HUES6 (cell line): ENCODE measurements at regions not wholly inside any gene's neighbourhood (a gene's known extent, or its start where the extent isn't known, plus 50 kb on each side); places are given as distances from the start of the nearest gene placed in this dataset.

ENCODE experiments used
- H3K27ac ChIP-seq: 2 replicates; pipeline ENCODE4 v1.7.0; 2013; ENCODE audit warnings: low read depth, mild to moderate bottlenecking, low read length, inconsistent platforms
- H3K27me3 ChIP-seq: 2 replicates; pipeline ENCODE4 v1.6.1; 2013; ENCODE audit warnings: low read length; ENCODE audit not compliant: control insufficient read depth, insufficient read depth
- H3K36me3 ChIP-seq: 2 replicates; pipeline ENCODE4 v1.6.1; 2013; ENCODE audit warnings: low read length; ENCODE audit not compliant: control insufficient read depth, insufficient read depth
- H3K4me1 ChIP-seq: 2 replicates; pipeline ENCODE4 v1.6.1; 2013; ENCODE audit warnings: low read length; ENCODE audit not compliant: control insufficient read depth, insufficient read depth
- H3K4me3 ChIP-seq: 2 replicates; pipeline ENCODE4 v1.5.1; 2013; ENCODE audit warnings: low read depth, low read length
- H3K9ac ChIP-seq: one replicate; pipeline ENCODE4 v1.6.1; 2013; ENCODE audit warnings: mild to moderate bottlenecking, low read length
- H3K9me3 ChIP-seq: 2 replicates; pipeline ENCODE4 v1.6.1; 2013; ENCODE audit warnings: low read depth, low read length; ENCODE audit not compliant: control insufficient read depth, insufficient read depth

DNA sequence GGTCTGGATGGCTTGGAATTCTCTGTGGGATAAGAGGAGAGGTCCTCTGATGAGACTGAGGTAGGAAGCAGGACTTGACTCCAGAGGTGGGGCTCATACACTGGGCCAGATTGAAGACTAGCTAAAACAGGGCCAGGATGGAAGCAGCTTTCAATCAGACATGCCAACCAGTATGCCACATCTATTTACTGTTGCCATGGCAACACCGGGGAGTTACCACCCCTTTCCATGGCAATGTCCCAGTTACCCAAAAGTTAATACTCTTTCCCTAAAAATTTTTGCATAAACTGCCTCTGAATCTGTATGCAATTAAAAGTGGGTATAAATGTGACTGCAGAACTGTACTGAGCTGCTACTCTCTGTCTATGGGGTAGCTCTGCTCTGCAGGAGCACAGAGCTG lies 247.5 kb upstream of the ZBED5 start:
- Histone ChIP-seq H3K36me3 (no peaks in the 10 kb centered on the region), H3K27me3 (no peaks in the 10 kb centered on the region), H3K4me1 (no peaks in the 10 kb centered on the region), H3K4me3 (no peak overlapping the region), H3K9ac (no peak overlapping the region), H3K27ac (no peak overlapping the region), H3K9me3 (no peaks in the 10 kb centered on the region)

DNA sequence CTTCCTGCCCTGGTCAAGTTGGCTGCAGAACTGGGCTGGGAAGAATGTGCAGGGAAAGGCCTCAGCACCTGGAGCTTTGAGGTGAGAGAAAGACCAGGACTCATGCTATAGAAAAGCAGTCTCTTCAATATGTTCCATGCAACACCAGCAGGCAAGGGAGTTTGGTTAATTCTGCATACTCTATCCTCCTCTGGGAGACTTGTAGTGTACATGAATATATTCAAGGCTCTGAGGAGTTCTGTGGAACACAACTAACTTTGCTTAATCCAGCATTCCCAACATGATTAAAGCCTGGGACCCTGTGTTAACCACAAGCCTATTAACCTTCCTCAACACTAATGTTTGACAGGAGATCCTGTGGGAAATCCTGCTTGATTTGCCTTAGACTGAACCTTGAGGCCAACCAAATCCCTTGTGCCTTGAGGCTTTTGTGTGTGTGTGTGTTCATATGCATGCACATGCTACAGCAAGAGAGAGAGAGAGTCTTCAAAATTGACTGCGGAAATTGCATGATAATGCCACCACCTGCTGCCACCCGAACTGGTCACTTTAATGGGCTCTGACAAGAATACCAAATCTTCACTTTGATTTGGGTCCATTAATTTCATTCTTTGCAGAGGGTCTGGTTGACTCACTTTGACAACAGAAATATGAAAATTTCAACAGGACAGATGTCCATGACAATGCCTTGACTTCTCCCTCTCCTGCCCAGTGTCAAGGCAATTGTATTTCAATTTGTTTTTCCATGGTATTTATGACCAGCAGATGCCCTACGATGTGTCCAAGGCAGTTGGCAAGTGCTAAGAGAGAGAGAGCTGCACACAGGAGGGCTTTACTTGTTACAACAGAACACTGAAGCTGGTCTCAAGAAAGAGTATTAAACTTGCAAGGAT lies 238.2 kb upstream of the ZBED5 start:
- H3K36me3 ChIP-seq, result no peaks in the 10 kb centered on the region
- H3K27ac ChIP-seq, result no peak overlapping the region
- H3K9ac ChIP-seq, result no peak overlapping the region
- peaks cover 14% of the 10 kb centered on the region for H3K9me3 ChIP-seq
- H3K27me3 ChIP-seq, result no peaks in the 10 kb centered on the region
- no peak overlapping the region for H3K4me3 ChIP-seq
- H3K4me1 ChIP-seq, result peaks cover 3% of the 10 kb centered on the region; the same call in 1 of the 2 replicates

DNA sequence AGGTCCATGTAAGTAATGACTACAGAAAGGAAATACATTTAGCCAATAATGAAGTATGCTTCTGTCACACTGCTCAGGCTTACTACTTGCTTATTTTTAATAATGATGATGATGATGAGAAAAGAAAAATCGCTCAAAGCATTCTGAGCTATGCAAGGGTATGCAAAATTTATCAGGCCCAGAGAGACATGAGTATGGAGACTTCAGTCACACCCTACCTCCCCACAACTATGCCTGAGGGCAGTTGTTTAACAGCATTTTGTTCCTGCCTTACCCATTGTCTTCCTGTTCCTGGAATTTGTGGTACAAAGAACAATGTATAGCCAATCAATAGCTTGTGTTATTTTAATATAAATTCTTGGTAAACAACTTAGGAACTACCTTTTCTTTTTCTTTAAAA lies 232.6 kb upstream of the ZBED5 start:
- Histone ChIP-seq H3K27ac (no peak overlapping the region), H3K9me3 (peaks cover 26% of the 10 kb centered on the region)

DNA sequence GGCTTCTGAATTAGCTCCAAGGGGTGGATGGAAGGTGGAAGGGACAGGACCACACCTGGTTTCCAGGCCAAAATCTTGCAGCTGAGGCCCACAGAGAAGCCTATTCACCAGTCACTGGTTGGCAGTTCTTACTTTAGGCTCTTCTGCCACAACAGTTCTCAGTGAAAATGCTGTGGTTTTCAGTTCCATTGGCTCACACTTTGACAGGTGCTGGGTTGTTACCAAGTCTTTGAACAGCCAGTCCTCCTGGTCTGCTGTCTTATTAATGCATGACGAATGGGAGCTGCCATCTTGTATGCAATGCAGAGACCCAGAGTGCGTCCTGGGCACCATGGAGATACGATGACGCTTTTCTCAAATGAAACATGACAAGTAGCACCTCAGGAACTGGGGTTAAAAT lies 232.0 kb upstream of the ZBED5 start:
- no peak overlapping the region for H3K4me3 ChIP-seq
- H3K4me1 ChIP-seq, result no peaks in the 10 kb centered on the region
- no peak overlapping the region for H3K27ac ChIP-seq
- H3K9me3 ChIP-seq, result peaks cover 26% of the 10 kb centered on the region
- no peaks in the 10 kb centered on the region for H3K27me3 ChIP-seq
- no peak overlapping the region for H3K9ac ChIP-seq
- H3K36me3 ChIP-seq, result no peaks in the 10 kb centered on the region

More for the DNA sequence above, 232.6 kb upstream of the ZBED5 start:
- no peak overlapping the region for H3K9ac ChIP-seq
- no peaks in the 10 kb centered on the region for H3K27me3 ChIP-seq
- H3K4me1 ChIP-seq, result no peaks in the 10 kb centered on the region
- H3K36me3 ChIP-seq, result no peaks in the 10 kb centered on the region
- H3K4me3 ChIP-seq, result no peak overlapping the region

DNA sequence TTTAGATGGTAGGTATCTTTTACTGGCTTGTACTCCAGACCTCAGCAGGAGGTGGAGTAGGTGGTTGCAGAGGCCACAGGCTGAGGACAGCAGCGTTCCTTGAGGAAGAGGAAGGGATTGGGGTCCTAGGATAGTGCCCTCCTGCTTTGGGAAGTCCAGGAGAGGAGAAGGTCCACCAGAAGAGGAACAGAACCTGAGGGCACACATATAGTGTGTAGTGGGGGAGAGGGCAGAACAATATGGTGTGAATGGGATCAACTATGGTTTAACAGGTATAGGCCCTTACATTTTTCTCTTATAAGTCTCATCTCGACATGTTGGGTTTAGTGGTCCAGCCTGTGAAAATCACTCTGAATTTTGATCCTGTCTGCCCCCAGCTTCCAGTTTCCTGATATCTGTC lies 229.1 kb upstream of the ZBED5 start:
- H3K9ac ChIP-seq, result no peak overlapping the region
- H3K4me1 ChIP-seq, result peaks cover 10% of the 10 kb centered on the region
- H3K36me3 ChIP-seq, result no peaks in the 10 kb centered on the region
- peaks cover 21% of the 10 kb centered on the region for H3K9me3 ChIP-seq
- H3K27ac ChIP-seq, result no peak overlapping the region
- no peak overlapping the region for H3K4me3 ChIP-seq
- H3K27me3 ChIP-seq, result no peaks in the 10 kb centered on the region

DNA sequence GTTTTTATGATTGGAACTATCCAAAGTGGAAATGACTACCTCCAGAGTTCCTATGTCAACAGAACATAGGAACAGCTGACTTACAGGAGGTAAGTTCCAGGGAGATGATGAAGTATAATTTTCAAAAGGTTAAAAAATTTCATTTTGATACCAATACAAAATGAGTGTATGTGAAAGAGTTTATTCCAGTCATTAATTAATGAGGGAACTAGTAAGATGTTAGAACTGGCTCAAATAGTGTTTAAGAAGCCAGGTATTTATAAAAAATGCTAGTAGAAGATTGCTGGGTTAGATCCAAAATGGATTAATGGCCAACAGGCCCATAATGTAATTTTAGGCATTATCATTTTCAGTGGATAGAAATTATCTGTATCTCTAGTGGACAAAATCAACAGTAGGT lies 227.7 kb upstream of the ZBED5 start:
- peaks cover 24% of the 10 kb centered on the region for H3K4me1 ChIP-seq
- peaks cover 7% of the 10 kb centered on the region for H3K9me3 ChIP-seq
- H3K4me3 ChIP-seq, result no peak overlapping the region
- no peaks in the 10 kb centered on the region for H3K27me3 ChIP-seq
- H3K9ac ChIP-seq, result no peak overlapping the region
- H3K27ac ChIP-seq, result no peak overlapping the region
- H3K36me3 ChIP-seq, result no peaks in the 10 kb centered on the region

DNA sequence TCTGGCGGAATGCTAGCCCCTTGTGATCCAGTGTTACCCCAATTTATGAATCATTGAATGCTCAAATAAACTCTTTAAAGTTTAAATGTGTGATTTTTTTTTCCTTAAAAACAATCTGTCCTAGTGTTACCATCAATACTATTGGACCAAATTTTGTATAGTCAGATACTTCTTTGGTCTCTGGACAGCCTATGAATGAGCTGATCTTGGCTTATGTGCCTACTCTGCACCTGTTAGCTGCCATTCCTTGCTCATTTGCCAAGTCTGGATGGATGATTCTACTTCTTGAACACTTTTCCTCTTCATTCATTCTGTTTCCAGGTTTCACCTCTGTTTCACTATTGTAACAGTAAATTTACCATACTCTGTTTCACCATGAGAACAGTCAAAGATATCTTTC lies 226.5 kb upstream of the ZBED5 start:
- H3K4me1 ChIP-seq, result peaks cover 25% of the 10 kb centered on the region
- no peak overlapping the region for H3K9ac ChIP-seq
- H3K9me3 ChIP-seq, result no peaks in the 10 kb centered on the region
- no peaks in the 10 kb centered on the region for H3K36me3 ChIP-seq
- H3K27me3 ChIP-seq, result no peaks in the 10 kb centered on the region; the same call in 1 of the 2 replicates
- H3K4me3 ChIP-seq, result no peak overlapping the region
- no peak overlapping the region for H3K27ac ChIP-seq

DNA sequence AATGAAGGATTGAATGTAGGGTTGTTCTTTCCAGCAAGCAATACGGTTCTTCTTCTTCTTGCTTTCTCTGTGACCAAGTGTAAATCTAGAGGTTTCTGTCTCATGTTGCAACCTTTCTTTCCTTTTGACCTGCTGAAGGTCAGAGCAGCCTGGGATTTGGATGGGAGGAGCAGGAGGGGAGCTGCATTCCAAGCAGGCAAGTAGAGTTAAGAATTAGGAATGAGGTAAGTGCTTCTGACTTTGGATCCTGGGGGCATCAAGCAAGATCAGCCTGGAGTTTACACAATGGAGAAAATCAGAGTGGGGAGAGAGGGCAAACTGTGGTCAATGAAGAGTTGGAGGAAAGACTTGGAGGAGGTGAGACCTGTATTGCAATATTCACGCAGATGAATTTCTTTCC lies 225.6 kb upstream of the ZBED5 start:
- H3K4me3 ChIP-seq, result no peak overlapping the region
- peaks cover 25% of the 10 kb centered on the region for H3K4me1 ChIP-seq
- no peak overlapping the region for H3K27ac ChIP-seq
- no peaks in the 10 kb centered on the region for H3K9me3 ChIP-seq
- no peak overlapping the region for H3K9ac ChIP-seq
- H3K36me3 ChIP-seq, result no peaks in the 10 kb centered on the region
- no peaks in the 10 kb centered on the region; the same call in 1 of the 2 replicates for H3K27me3 ChIP-seq

DNA sequence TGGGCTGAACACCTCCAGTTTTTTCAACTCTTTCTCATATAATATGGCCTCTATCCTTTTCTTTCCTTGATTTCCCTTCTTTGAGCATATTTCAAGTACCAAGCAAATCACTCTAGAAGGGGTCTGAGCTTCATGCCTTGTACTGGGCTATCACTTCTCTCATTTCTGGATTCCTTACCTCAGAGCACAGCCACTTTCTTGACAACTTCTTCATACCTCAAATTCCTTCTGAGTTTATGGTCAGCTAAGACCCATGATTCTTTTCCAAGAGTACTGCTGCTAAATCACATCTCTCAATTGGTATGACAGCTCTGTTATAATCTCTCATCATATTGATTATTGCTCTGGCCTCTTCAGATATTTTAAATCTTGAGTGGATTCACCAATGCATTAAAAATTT lies 224.8 kb upstream of the ZBED5 start:
- Histone ChIP-seq H3K27me3 (no peaks in the 10 kb centered on the region; the same call in 1 of the 2 replicates), H3K4me1 (peaks cover 25% of the 10 kb centered on the region), H3K27ac (no peak overlapping the region), H3K4me3 (no peak overlapping the region), H3K9ac (no peak overlapping the region), H3K9me3 (no peaks in the 10 kb centered on the region), H3K36me3 (no peaks in the 10 kb centered on the region)

DNA sequence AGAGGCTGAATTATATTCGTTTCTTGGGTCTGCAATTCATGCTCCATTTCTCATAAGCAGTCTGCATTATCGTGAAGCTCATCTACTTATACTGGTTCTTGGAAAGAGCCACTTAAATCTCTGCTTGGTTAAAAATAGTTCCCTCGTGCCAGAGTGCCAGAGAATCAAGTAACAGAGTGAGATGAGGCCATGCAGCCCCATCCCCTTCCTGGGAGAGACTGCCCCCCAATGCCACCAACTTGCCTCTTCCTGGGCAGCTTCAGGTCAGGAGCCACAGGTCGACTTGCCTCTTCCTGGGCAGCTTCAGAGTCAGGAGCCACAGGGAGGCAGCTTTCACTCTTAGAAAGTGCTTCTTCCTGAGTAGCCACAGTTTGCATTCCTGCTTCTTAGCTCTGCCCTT lies 223.9 kb upstream of the ZBED5 start:
- H3K4me3 ChIP-seq, result no peak overlapping the region
- H3K27me3 ChIP-seq, result no peaks in the 10 kb centered on the region; the same call in 1 of the 2 replicates
- no peak overlapping the region for H3K27ac ChIP-seq
- no peak overlapping the region for H3K9ac ChIP-seq
- H3K9me3 ChIP-seq, result no peaks in the 10 kb centered on the region
- peaks cover 29% of the 10 kb centered on the region for H3K4me1 ChIP-seq
- no peaks in the 10 kb centered on the region for H3K36me3 ChIP-seq

DNA sequence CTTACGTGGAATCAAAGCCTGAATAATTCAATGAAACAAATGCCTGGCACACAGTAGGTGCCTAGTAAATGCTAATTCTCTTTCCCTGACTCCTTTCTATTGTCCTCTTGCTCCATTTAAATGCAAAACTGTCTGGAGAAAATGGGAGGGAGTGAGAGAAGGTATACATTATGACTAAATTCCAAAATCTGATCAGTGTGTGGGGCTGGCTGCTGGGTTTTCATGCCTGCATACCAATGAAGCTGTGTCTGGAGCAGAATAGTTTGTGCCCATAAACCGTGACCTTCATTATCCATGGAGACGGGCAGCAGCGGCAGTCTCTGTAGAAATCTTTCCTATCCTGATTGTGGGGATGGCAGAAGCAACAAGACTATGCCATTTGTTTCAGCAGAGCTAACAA lies 223.4 kb upstream of the ZBED5 start:
- Histone ChIP-seq H3K27ac (no peak overlapping the region), H3K4me3 (no peak overlapping the region), H3K36me3 (no peaks in the 10 kb centered on the region), H3K4me1 (peaks cover 29% of the 10 kb centered on the region), H3K9me3 (no peaks in the 10 kb centered on the region), H3K9ac (no peak overlapping the region), H3K27me3 (no peaks in the 10 kb centered on the region; the same call in 1 of the 2 replicates)
